Body of pancreas (tissue), 4 donors: ENCODE measurements at regions not wholly inside any gene's neighbourhood (a gene's known extent, or its start where the extent isn't known, plus 50 kb on each side); places are given as distances from the start of the nearest gene placed in this dataset.

Experiments used
- CTCF ChIP-seq, 7 experiments: fragments of 450-650 bp in 4 of 7; fragments of 200-600 bp in 3 of 7; sonication (generic) in 3 of 7; IDR thresholded peaks; one replicate each; pipeline ENCODE4 v1.5.1; 2016 to 2019; ENCODE audit warnings: antibody characterized with exemption in 7 of 7
- POLR2A ChIP-seq, 3 donors: fragments of 450-650 bp; IDR thresholded peaks; one replicate each; pipeline ENCODE4 v1.6.1; 2016; ENCODE audit warnings: antibody characterized with exemption in 3 of 3, mild to moderate bottlenecking in 2 of 3

DNA sequence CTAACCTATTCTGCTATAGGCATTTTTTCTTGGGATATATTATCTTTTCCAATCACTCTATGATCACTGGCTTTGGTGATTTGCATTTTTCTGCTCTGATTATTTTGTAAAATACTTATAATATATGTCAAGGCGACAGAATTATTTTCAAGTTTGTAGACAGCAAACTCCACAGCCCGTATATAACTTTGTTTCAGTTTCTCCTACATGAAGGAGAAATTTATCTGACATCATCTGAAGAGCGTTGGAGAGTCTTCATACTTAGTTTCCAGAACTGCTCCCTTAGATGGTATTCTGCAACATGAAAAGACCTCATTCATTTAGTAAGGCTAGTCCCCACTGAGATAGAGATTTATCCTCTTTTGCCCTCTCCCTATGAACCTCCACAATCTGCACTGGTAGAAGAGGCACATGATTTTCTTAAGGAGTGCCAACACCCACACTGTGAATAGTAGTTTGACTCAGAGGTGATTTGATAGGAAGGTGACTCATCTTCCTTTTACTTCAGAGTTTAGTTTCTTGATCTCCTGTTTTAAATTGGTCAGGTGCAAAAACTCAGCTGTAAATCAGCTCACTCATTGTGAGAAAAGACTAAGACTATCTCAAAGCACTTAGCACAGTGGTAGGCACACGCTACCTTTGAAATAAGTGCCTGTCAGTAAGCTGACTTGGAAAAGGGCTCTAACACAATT is 1848.6 kb upstream of the CELF4 start:
- TF ChIP-seq CTCF (IDR thresholded peaks at IDR 0.05): no peak
- no peak for TF ChIP-seq POLR2A (IDR thresholded peaks at IDR 0.05)
